GM18867 (cell line): ENCODE measurements at regions not wholly inside any gene's neighbourhood (a gene's known extent, or its start where the extent isn't known, plus 50 kb on each side); places are given as distances from the start of the nearest gene placed in this dataset.

Source experiments
- ATAC-seq: cut with Tn5 transposase; IDR thresholded peaks from one replicate; pipeline ENCODE4 v1.9.1; 2021; ENCODE audit warnings: mild to moderate bottlenecking, moderate library complexity; ENCODE audit not compliant: unreplicated experiment

GRCh38 chr19:28224441-28224840 lies 988.5 kb downstream of the UQCRFS1 start:
- no peak for ATAC-seq

- ATAC-seq: no peak
Measured at GRCh38 chr19:28221736-28222135, 991.2 kb downstream of the UQCRFS1 start.

GRCh38 chr19:28218728-28219127 lies 994.2 kb downstream of the UQCRFS1 start:
- ATAC-seq: no peak

- ATAC-seq: no peak
Measured at GRCh38 chr19:28217022-28217421, 995.9 kb downstream of the UQCRFS1 start.

- ATAC-seq: no peak
Measured at GRCh38 chr19:28213470-28214082, 999.4 kb downstream of the UQCRFS1 start.

GRCh38 chr19:28210886-28211285 lies 1002.1 kb downstream of the UQCRFS1 start:
- ATAC-seq: no peak

GRCh38 chr19:28208745-28209144 lies 1004.2 kb downstream of the UQCRFS1 start:
- ATAC-seq: no peak

- ATAC-seq: no peak
Measured at GRCh38 chr19:28207244-28207643, 1005.7 kb downstream of the UQCRFS1 start.

GRCh38 chr19:28201462-28201943 lies 1011.4 kb downstream of the UQCRFS1 start:
- ATAC-seq: no peak

- no peak for ATAC-seq
Measured at GRCh38 chr19:28199323-28199722, 1013.6 kb downstream of the UQCRFS1 start.

GRCh38 chr19:28196961-28197360 lies 1016.0 kb downstream of the UQCRFS1 start:
- no peak for ATAC-seq

- no peak for ATAC-seq
Measured at GRCh38 chr19:28196101-28196500, 1016.9 kb downstream of the UQCRFS1 start.

GRCh38 chr19:28185646-28186045 lies 1027.3 kb downstream of the UQCRFS1 start:
- no peak for ATAC-seq

GRCh38 chr19:28184997-28185396 lies 1028.0 kb downstream of the UQCRFS1 start:
- ATAC-seq: no peak

- ATAC-seq: no peak
Measured at GRCh38 chr19:28176193-28176592, 1036.8 kb downstream of the UQCRFS1 start.

- no peak for ATAC-seq
Measured at GRCh38 chr19:28171983-28172382, 1041.0 kb downstream of the UQCRFS1 start.

GRCh38 chr19:28170066-28170465 lies 1042.9 kb downstream of the UQCRFS1 start:
- no peak for ATAC-seq

- ATAC-seq: no peak
Measured at GRCh38 chr19:28169168-28169887, 1043.6 kb downstream of the UQCRFS1 start.

GRCh38 chr19:28168557-28168956 lies 1044.4 kb downstream of the UQCRFS1 start:
- ATAC-seq: no peak

GRCh38 chr19:28166025-28166424 lies 1046.9 kb downstream of the UQCRFS1 start:
- ATAC-seq: no peak

GRCh38 chr19:28164214-28164613 lies 1048.7 kb downstream of the UQCRFS1 start:
- ATAC-seq: no peak

- ATAC-seq: no peak
Measured at GRCh38 chr19:28159065-28159464, 1053.9 kb downstream of the UQCRFS1 start.
